Heart right ventricle (tissue), 16 donors: ENCODE measurements at regions not wholly inside any gene's neighbourhood (a gene's known extent, or its start where the extent isn't known, plus 50 kb on each side); places are given as distances from the start of the nearest gene placed in this dataset.
A peak's percentile ranks its signal among the peaks of the same experiment; 100 is the strongest.

ENCODE experiments used
- ATAC-seq, 8 donors: fragments of 200-7000 bp; cut with Tn5 transposase; one replicate each; pipeline ENCODE4 v1.9.1; 2020; ENCODE audit warnings: mild to moderate bottlenecking in 8 of 8, moderate library complexity in 8 of 8, moderate number of reproducible peaks in 1 of 8
- DNase-seq, 2 donors: peaks; one replicate each; pipeline ENCODE4 v3.0.0-alpha.2; 2020
- H3K27ac ChIP-seq, 10 donors: fragments of 200-600 bp; sonication (generic) in 2 of 10; one replicate each; pipeline versions ENCODE4 v1.5.0 to v1.8.0; 2020 to 2022; ENCODE audit warnings: mild to moderate bottlenecking in 3 of 10
- H3K27me3 ChIP-seq, 7 donors: fragments of 200-600 bp; one replicate each; pipeline ENCODE4 v1.8.0; 2021 to 2022; ENCODE audit warnings: mild to moderate bottlenecking in 2 of 7
- H3K36me3 ChIP-seq, 9 donors: fragments of 200-600 bp; sonication (generic) in 1 of 9; one replicate each; pipeline versions ENCODE4 v1.5.0 to v1.8.0; 2020 to 2022; ENCODE audit warnings: mild to moderate bottlenecking in 2 of 9
- H3K4me1 ChIP-seq, 9 donors: fragments of 200-600 bp; sonication (generic) in 1 of 9; one replicate each; pipeline versions ENCODE4 v1.5.0 to v1.8.0; 2020 to 2022; ENCODE audit warnings: mild to moderate bottlenecking in 4 of 9
- H3K4me3 ChIP-seq, 10 donors: fragments of 200-600 bp; sonication (generic) in 2 of 10; one replicate each; pipeline versions ENCODE4 v1.5.0 to v1.8.0; 2020 to 2022; ENCODE audit warnings: mild to moderate bottlenecking in 7 of 10, moderate library complexity in 2 of 10
- H3K9me3 ChIP-seq, 11 donors: fragments of 200-600 bp in 10 of 11; sonication (generic) in 2 of 11; one replicate each; pipeline versions ENCODE4 v1.5.0 to v1.8.0; 2013 to 2022; ENCODE audit warnings: mild to moderate bottlenecking in 2 of 11, control low read depth in 1 of 11, moderate library complexity in 1 of 11
- WGBS, 2 donors: extraction: QIAGEN DNeasy Blood & Tissue Kit; methylation state at CpG; one replicate each; pipeline ENCODE4 v1.1.7; 2013; ENCODE audit warnings: inconsistent platforms in 1 of 2; 5-methylcytosine and 5-hydroxymethylcytosine counted together
- intact Hi-C, 10 donors: fragments of 100-400 bp; cut with DNase I; formaldehyde crosslinking; loops; one replicate each; pipeline versions ENCODE4 v1.11.1 to v1.14.2; 2022
- TF ChIP-seq, protein P1 (sequence below), 9 donors: fragments of 200-600 bp; sonication (generic) in 2 of 9; IDR thresholded peaks; one replicate each; pipeline versions ENCODE4 v1.5.0 to v1.8.0; 2021 to 2022; ENCODE audit warnings: antibody characterized with exemption in 9 of 9, mild to moderate bottlenecking in 5 of 9, moderate library complexity in 1 of 9
- donor health status: Arrhythmogenic right ventricular cardiomyopathy.
- donor health status: ischemic (EF 13 %, LVEDD 7.1; RV severe dilation, severe dysfunction).
- donor health status: healthy with polysubstance abuse.
- donor health status: DM: no; HTN: yes; CAD: no.
- donor health status: DM: no; HTN: no; CAD: no.
- donor health status: ischemic (EF 25% LVEDD 6.9; RV normal size, moderate dysfunction).
- donor health status: ischemic (EF 25% LVEDD 5.7; RV mildly dilated, moderate dysfunction).
- donor health status: healthy.
- donor health status: DM: yes; HTN: yes; CAD: no.
- donor health status: Ischemic cardiomyopathy.
- donor health status: ischemic (EF 35%, LVEDD 5.7; RV mildly dilated, moderate dysfunction).
- donor health status: nonischemic (EF 11% LVEDD 7.7; RV severe dilation, severe dysfunction).
- donor health status: DM: yes; HTN: yes; CAD: no.
- donor health status: PGD.
- donor health status: ischemic (EF 29% LVEDD 5.4; RV normal size, mild dysfunction).
- donor health status: nonischemic (EF 23%, LVEDD 6.1; RV moderate dilation, normal function).

DNA sequence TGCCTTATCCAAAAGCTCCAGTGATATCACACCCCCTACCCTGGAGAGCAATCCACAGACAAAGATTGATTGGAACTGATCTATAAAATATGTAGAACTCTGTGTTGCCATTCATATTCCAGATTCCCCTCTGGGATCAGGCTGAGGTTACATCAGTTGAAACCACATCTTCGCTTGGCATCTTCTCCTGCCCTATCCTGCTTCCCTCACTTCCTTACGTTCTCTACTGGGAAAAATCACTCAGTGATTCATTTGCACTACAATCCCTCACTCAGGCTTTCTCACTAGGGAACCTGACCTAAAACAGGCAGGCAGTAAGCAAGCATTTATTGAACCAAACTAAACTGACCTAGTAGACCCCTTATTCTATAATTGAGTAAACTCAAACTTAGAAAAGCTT lies 111.7 kb downstream of the ESM1 start:
- TF ChIP-seq, protein P1, sequence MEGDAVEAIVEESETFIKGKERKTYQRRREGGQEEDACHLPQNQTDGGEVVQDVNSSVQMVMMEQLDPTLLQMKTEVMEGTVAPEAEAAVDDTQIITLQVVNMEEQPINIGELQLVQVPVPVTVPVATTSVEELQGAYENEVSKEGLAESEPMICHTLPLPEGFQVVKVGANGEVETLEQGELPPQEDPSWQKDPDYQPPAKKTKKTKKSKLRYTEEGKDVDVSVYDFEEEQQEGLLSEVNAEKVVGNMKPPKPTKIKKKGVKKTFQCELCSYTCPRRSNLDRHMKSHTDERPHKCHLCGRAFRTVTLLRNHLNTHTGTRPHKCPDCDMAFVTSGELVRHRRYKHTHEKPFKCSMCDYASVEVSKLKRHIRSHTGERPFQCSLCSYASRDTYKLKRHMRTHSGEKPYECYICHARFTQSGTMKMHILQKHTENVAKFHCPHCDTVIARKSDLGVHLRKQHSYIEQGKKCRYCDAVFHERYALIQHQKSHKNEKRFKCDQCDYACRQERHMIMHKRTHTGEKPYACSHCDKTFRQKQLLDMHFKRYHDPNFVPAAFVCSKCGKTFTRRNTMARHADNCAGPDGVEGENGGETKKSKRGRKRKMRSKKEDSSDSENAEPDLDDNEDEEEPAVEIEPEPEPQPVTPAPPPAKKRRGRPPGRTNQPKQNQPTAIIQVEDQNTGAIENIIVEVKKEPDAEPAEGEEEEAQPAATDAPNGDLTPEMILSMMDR (IDR thresholded peaks at IDR 0.05), result no peak
- Histone ChIP-seq H3K27me3 (no peaks in the 10 kb centered on the region), H3K9me3 (no peaks in the 10 kb centered on the region), H3K4me1 (peaks cover 0 to 18% (median 7%) of the 10 kb centered on the region in 9 donors), H3K36me3 (no peaks in the 10 kb centered on the region), H3K4me3 (no peak overlapping the region), H3K27ac (peak overlapping the region in 1 of 10 donors; percentile 33)
- intact Hi-C loops, result loop anchor here in 1 of 10 donors (10.0 kb wide), 1 partner anchor 629 kb away; no protein-coding TSS in a partner anchor
- no peak for ATAC-seq
- 82% methylated on average over 2 of the region's 2 CpGs for WGBS, 2 donors
- no peak for DNase-seq

DNA sequence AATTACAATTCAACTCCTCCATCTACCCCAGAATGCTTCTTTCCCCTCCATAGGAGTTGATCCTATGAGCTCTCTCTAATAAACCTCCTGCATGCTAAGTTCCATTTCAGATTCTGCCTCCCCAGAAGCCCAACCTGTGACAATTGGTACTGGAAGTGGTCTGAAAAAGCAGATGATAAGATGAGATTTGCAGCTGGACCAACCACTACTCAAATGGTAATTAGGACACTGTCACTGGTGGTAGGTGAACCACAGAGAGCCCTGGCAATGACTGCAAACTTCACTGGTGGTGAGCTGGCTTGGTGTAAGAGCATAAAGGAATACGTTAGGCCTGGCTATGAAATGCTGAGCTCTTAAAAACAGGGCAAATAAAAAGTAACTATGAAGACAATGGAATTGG lies 112.6 kb downstream of the ESM1 start:
- DNase-seq, result no peak
- Histone ChIP-seq H3K4me3 (no peak overlapping the region), H3K27ac (peak overlapping the region in 1 of 10 donors; percentile 31), H3K27me3 (no peaks in the 10 kb centered on the region), H3K4me1 (peaks cover 0 to 18% (median 7%) of the 10 kb centered on the region in 9 donors), H3K9me3 (no peaks in the 10 kb centered on the region), H3K36me3 (no peaks in the 10 kb centered on the region)
- TF ChIP-seq, protein P1 (IDR thresholded peaks at IDR 0.05), result no peak
- 90 to 92% methylated on average over 1 of the region's 1 CpG for WGBS, 2 donors
- ATAC-seq, result no peak
- intact Hi-C loops, result loop anchor here in 1 of 10 donors (10.0 kb wide), 1 partner anchor 628 kb away; no protein-coding TSS in a partner anchor

DNA sequence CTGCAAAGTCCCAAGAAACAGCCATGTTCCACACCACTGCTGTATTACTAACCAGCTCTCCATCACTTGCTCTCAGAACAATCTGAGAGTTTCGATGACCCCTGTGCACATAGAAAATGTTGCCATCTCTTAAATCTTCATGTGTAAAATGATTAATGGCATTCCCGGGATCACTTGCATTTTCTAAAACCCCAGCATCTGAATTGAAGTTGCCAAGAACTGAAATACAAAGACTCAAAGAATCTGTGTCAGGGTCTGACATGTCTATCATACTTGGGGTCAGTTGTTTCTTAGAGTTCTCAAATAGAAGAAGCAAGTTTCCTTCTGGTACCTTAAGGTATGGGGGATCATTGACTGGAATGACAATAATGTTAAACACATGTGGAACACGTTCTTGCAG lies 115.1 kb downstream of the ESM1 start:
- H3K27ac ChIP-seq, result no peak overlapping the region
- no peak for ATAC-seq
- H3K9me3 ChIP-seq, result no peaks in the 10 kb centered on the region
- no peaks in the 10 kb centered on the region for H3K36me3 ChIP-seq
- 89 to 91% methylated on average over 3 of the region's 3 CpGs for WGBS, 2 donors
- DNase-seq, result no peak
- intact Hi-C loops, result loop anchor here in 1 of 10 donors (10.0 kb wide), 1 partner anchor 625 kb away; no protein-coding TSS in a partner anchor
- H3K27me3 ChIP-seq, result no peaks in the 10 kb centered on the region
- H3K4me1 ChIP-seq, result peaks cover 0 to 23% (median 7%) of the 10 kb centered on the region in 9 donors
- TF ChIP-seq, protein P1 (IDR thresholded peaks at IDR 0.05), result no peak
- no peak overlapping the region for H3K4me3 ChIP-seq

DNA sequence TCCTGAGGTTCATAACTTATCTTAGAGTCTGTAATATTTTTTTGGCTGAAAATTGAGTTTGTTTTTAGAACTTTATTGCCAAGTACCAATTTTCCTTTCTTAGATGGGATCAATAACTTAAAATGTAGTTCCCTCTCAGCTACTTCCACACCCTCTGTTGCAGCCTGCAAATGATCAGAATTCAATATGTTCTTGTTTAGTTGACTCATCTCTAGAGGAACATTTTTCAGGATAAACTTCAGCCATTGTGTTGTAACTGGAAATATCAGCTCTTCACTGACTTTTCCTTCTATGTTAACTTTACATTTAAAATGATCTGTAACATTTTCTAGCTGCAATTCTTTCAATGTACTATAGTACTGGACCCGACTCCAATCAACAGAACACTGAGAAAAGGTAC lies 115.7 kb downstream of the ESM1 start:
- no peaks in the 10 kb centered on the region for H3K9me3 ChIP-seq
- WGBS, 2 donors, result 92 to 95% methylated on average over 1 of the region's 1 CpG
- no peak for ATAC-seq

More for the DNA sequence above, 115.7 kb downstream of the ESM1 start:
- no peak for DNase-seq
- TF ChIP-seq, protein P1 (IDR thresholded peaks at IDR 0.05), result no peak
- intact Hi-C loops, result loop anchor here in 7 of 10 donors (5.0 to 10.0 kb wide), 3 partner anchors 352 to 625 kb away; partner anchors contain the start of gene SNX18 (in 4 of the 7)
- Histone ChIP-seq H3K36me3 (no peaks in the 10 kb centered on the region), H3K4me1 (peaks cover 0 to 18% (median 5%) of the 10 kb centered on the region in 9 donors), H3K27me3 (no peaks in the 10 kb centered on the region), H3K27ac (no peak overlapping the region), H3K4me3 (no peak overlapping the region)
